ENCODE measurements at regions not wholly inside any gene's neighbourhood (a gene's known extent, or its start where the extent isn't known, plus 50 kb on each side); places are given as distances from the start of the nearest gene placed in this dataset.

DNA sequence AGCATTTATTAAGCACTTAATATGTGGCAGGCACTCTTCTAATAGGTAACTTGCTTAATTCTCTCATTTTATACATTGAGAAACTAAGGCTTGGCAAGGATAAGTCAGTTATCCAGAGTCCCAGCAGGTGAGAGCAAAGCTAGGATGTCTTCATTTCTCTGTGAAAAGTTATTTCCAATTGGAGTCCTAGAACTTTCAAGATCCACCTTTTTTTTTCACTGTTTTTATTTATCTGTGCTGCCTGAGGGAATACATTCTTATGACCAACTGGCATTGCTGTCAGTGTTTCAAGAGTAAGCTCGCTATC is 56.2 kb upstream of the ETAA1 start:
- DNase-seq (no peak), ATAC-seq (ENCODE audit: low read depth) (no peak)
- ChIA-PET CTCF (no interaction called here), POLR2A (no interaction called here)
- H3K4me3 Mint-ChIP-seq, result no peak overlapping the region
- TF ChIP-seq, protein P1, sequence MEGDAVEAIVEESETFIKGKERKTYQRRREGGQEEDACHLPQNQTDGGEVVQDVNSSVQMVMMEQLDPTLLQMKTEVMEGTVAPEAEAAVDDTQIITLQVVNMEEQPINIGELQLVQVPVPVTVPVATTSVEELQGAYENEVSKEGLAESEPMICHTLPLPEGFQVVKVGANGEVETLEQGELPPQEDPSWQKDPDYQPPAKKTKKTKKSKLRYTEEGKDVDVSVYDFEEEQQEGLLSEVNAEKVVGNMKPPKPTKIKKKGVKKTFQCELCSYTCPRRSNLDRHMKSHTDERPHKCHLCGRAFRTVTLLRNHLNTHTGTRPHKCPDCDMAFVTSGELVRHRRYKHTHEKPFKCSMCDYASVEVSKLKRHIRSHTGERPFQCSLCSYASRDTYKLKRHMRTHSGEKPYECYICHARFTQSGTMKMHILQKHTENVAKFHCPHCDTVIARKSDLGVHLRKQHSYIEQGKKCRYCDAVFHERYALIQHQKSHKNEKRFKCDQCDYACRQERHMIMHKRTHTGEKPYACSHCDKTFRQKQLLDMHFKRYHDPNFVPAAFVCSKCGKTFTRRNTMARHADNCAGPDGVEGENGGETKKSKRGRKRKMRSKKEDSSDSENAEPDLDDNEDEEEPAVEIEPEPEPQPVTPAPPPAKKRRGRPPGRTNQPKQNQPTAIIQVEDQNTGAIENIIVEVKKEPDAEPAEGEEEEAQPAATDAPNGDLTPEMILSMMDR (IDR thresholded peaks at IDR 0.05), result no peak
- TF ChIP-seq EZH2 (IDR thresholded peaks at IDR 0.05; ENCODE audit: borderline replicate concordance, insufficient read depth, low read depth, low read length, poor library complexity, severe bottlenecking), result no peak
- Histone ChIP-seq H3K36me3 (replicated peaks in 1 of 2; ENCODE audit: control extremely low read depth in 1 of 2, control insufficient read depth in 1 of 2, extremely low read depth in 1 of 2, insufficient read depth in 2 of 2, low read length in 1 of 2) (no peaks in the 10 kb centered on the region), H3K9ac (ENCODE audit: low read length) (no peak overlapping the region), H3K4me3 (ENCODE audit: control extremely low read depth in 1 of 5, extremely low read depth in 1 of 5, insufficient read depth in 1 of 5, low read depth in 2 of 5, low read length in 4 of 5) (no peak overlapping the region), H2AFZ (ENCODE audit: insufficient read depth, low read depth, low read length, poor library complexity, severe bottlenecking) (no peak overlapping the region), H3K27ac (ENCODE audit: low read length in 2 of 2) (no peak overlapping the region), H3K4me1 (ENCODE audit: control insufficient read depth in 2 of 2, insufficient read depth in 2 of 2, low read length in 2 of 2) (no peaks in the 10 kb centered on the region), H3K4me2 (replicated peaks; ENCODE audit: low read depth, low read length, poor library complexity, severe bottlenecking) (no peak overlapping the region), H3K9me3 (ENCODE audit: control extremely low read depth in 1 of 3, control insufficient read depth in 2 of 3, insufficient read depth in 1 of 3, low read length in 2 of 3) (no peaks in the 10 kb centered on the region), H3K79me2 (ENCODE audit: control insufficient read depth, insufficient read depth, low read length) (no peaks in the 10 kb centered on the region), H3K27me3 (replicated peaks in 1 of 4; ENCODE audit: control extremely low read depth in 1 of 4, control insufficient read depth in 3 of 4, insufficient read depth in 4 of 4, low read length in 3 of 4) (no peaks in the 10 kb centered on the region), H4K20me1 (ENCODE audit: control insufficient read depth, insufficient read depth, low read length, poor library complexity, severe bottlenecking) (no peaks in the 10 kb centered on the region)
- intact Hi-C loops (cut with micrococcal nuclease), result no loop called here
- H3K27me3 Mint-ChIP-seq, result peaks cover 11% of the 10 kb centered on the region
- H3K27ac Mint-ChIP-seq, result no peak overlapping the region
- H3K9me3 Mint-ChIP-seq (ENCODE audit: insufficient read depth), result no peaks in the 10 kb centered on the region
- WGBS (ENCODE audit: insufficient coverage), result 100% methylated on average over 1 of the region's 1 CpG
- no peaks in the 10 kb centered on the region for H3K4me1 Mint-ChIP-seq

DNA sequence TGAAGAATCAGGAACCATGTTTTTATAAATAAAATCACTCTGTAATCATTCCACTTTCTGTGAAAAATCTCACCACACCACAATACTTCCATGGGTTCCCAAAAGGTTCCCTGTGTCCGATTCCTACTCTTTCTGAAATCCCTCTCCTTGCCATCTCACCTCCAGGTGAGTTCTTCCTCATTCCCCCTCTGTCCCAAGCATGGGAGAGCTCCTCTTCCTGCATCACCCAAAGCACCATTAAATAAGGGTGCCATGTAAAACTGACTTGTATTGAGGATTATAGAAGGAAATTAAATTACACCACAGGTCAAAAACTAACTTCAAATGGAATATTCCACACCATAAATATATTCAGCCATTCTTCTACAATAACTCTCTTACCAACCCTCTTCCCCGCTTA is 55.8 kb upstream of the ETAA1 start:
- POLR2A ChIA-PET, result no interaction called here
- H3K4me1 ChIP-seq (ENCODE audit: control insufficient read depth in 2 of 2, insufficient read depth in 2 of 2, low read length in 2 of 2), result no peaks in the 10 kb centered on the region
- CTCF ChIA-PET, result no interaction called here
- DNase-seq (no peak), ATAC-seq (ENCODE audit: low read depth) (no peak)
- intact Hi-C loops (cut with micrococcal nuclease), result no loop called here
- no peak overlapping the region for H3K9ac ChIP-seq (ENCODE audit: low read length)
- Mint-ChIP-seq H3K4me3 (no peak overlapping the region), H3K27me3 (peaks cover 11% of the 10 kb centered on the region), H3K9me3 (ENCODE audit: insufficient read depth) (no peaks in the 10 kb centered on the region), H3K4me1 (no peaks in the 10 kb centered on the region), H3K27ac (no peak overlapping the region)
- no peak overlapping the region for H3K4me2 ChIP-seq (replicated peaks; ENCODE audit: low read depth, low read length, poor library complexity, severe bottlenecking)
- WGBS (ENCODE audit: insufficient coverage), result 95% methylated on average over 2 of the region's 2 CpGs
- no peaks in the 10 kb centered on the region for H3K36me3 ChIP-seq (replicated peaks in 1 of 2; ENCODE audit: control extremely low read depth in 1 of 2, control insufficient read depth in 1 of 2, extremely low read depth in 1 of 2, insufficient read depth in 2 of 2, low read length in 1 of 2)
- H3K4me3 ChIP-seq (ENCODE audit: control extremely low read depth in 1 of 5, extremely low read depth in 1 of 5, insufficient read depth in 1 of 5, low read depth in 2 of 5, low read length in 4 of 5), result no peak overlapping the region
- no peak overlapping the region for H3K27ac ChIP-seq (ENCODE audit: low read length in 2 of 2)
- no peak overlapping the region for H2AFZ ChIP-seq (ENCODE audit: insufficient read depth, low read depth, low read length, poor library complexity, severe bottlenecking)
- no peaks in the 10 kb centered on the region for H3K9me3 ChIP-seq (ENCODE audit: control extremely low read depth in 1 of 3, control insufficient read depth in 2 of 3, insufficient read depth in 1 of 3, low read length in 2 of 3)
- no peaks in the 10 kb centered on the region for H3K27me3 ChIP-seq (replicated peaks in 1 of 4; ENCODE audit: control extremely low read depth in 1 of 4, control insufficient read depth in 3 of 4, insufficient read depth in 4 of 4, low read length in 3 of 4)
- no peak for TF ChIP-seq EZH2 (IDR thresholded peaks at IDR 0.05; ENCODE audit: borderline replicate concordance, insufficient read depth, low read depth, low read length, poor library complexity, severe bottlenecking)
- TF ChIP-seq, protein P1 (IDR thresholded peaks at IDR 0.05), result no peak
- no peaks in the 10 kb centered on the region for H4K20me1 ChIP-seq (ENCODE audit: control insufficient read depth, insufficient read depth, low read length, poor library complexity, severe bottlenecking)
- H3K79me2 ChIP-seq (ENCODE audit: control insufficient read depth, insufficient read depth, low read length), result no peaks in the 10 kb centered on the region
